Colon (tissue), 2 donors: ENCODE measurements at regions not wholly inside any gene's neighbourhood (a gene's known extent, or its start where the extent isn't known, plus 50 kb on each side); places are given as distances from the start of the nearest gene placed in this dataset.
"Not testable (repeated sequence)": the region's sequence is repeated elsewhere in the genome, so short reads cannot be mapped to it uniquely, and the experiment has no call there.

Experiments
- FAIRE-seq: peaks from 2 replicates; lab custom pipeline; 2012; peaks lifted over from hg19 to GRCh38; lab: Jason Lieb, UNC
- donor health status: control.
- donor health status: control.

DNA sequence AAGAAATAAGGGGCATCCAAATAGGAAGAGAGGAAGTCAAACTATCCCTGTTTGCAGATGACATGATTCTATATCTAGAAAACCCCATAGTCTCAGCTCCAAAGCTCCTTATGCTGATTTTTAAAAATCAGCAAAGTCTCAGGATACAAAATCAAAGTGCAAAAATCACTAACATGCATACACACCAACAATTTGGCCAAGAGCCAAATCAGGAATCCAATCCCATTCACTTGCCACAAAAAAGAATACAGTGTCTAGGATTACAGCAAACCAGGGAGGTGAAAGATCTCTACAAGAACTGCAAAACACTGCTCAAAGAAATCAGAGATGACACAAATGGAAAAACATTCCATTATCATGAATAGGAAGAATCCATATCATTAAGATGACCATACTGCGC is 155.8 kb upstream of the ARHGAP42 start:
- FAIRE-seq, result not testable (repeated sequence)

DNA sequence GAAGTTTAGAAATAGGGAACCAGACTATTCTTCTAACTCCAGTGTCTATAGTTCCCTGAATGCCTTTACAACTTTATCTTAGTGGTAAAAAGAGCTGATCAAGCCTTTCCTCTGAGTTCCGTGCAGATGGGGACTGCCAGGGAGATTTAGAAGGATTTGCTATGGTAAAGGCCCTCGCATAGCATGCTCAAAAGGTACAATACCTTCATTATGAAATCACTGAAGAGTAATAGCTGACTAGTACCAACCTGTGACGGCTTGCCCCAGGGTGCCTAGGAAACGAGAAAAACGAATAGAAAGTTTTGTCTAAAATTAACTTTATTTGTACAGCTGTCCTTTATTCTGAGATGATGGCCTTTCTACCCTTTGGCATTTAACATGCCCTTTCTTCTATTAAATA is 150.1 kb upstream of the ARHGAP42 start:
- no peak for FAIRE-seq

DNA sequence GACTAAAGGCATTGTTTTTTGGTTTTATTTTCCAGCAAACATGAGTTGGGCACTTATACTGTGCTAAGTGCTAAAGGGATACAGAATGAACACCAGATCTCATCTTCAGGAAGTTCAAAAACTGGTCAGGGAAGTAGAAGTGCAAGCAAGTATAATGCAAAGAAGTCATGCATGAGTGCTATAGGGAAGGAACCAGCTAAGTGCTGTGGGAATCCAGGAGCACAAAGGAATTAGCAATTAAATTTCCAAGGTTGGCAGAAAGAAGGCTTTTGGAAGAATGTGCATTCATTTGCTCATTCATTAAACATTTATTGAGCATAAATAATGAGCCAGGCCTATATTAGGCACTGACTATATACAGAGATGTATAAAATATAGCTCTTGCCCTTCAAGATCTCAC is 143.7 kb upstream of the ARHGAP42 start:
- FAIRE-seq, result no peak

DNA sequence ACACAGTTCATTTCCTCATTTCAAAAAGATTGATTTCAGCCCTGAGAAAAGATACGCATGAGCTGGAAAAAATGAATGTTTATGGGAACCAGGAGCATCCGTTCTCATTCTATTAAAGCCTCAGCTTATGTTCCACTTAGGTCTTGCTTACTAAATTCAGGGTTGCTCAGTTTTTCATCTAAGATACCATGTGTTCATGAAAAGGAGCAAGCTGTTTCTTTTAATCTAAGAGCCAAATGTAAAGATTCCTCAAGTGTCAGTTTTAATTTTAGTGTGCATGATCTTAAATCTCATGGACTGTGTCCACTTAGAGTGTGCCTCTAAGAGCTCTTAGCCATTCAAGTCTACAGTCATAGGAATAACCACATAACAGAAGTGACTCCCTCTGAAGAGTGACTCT is 141.5 kb upstream of the ARHGAP42 start:
- no peak for FAIRE-seq

- FAIRE-seq, result no peak
These were observed 141.1 kb upstream of the ARHGAP42 start for GRCh38 chr11:100545970-100546369.

- no peak for FAIRE-seq
These were observed 140.4 kb upstream of the ARHGAP42 start for GRCh38 chr11:100546714-100547113.

- FAIRE-seq, result no peak
These were observed 136.8 kb upstream of the ARHGAP42 start for GRCh38 chr11:100550298-100550697.

GRCh38 chr11:100550912-100551632 is 136.0 kb upstream of the ARHGAP42 start:
- no peak for FAIRE-seq

- FAIRE-seq, result no peak
These were observed 131.2 kb upstream of the ARHGAP42 start for GRCh38 chr11:100555931-100556330.

DNA sequence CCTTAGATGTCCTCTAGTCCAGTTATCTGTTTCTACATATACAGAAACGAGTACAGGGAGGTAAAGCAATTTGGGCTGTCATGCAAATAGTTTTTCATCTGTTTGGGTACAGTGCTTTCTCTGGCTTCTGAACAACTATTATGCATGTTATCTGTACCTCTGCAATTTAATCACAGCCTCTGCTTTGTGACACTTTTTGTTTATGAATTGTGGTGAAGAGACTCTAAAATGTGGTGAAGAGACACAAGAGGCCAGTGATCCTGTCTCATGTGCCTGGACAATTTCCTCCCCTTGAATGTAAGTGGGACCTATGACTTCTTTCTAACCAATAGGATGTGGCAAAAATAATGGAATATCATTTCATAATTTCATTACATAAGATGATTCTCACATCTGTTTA is 130.3 kb upstream of the ARHGAP42 start:
- no peak for FAIRE-seq

GRCh38 chr11:100557830-100558611 is 129.1 kb upstream of the ARHGAP42 start:
- no peak for FAIRE-seq

- FAIRE-seq, result no peak
These were observed 126.5 kb upstream of the ARHGAP42 start for GRCh38 chr11:100560606-100561005.

- no peak for FAIRE-seq
These were observed 125.8 kb upstream of the ARHGAP42 start for GRCh38 chr11:100561323-100561722.

GRCh38 chr11:100562128-100562527 is 125.0 kb upstream of the ARHGAP42 start:
- no peak for FAIRE-seq

- FAIRE-seq, result no peak
These were observed 123.4 kb upstream of the ARHGAP42 start for GRCh38 chr11:100563541-100564280.

GRCh38 chr11:100573911-100574513 is 113.1 kb upstream of the ARHGAP42 start:
- FAIRE-seq, result no peak

GRCh38 chr11:100574894-100575769 is 112.0 kb upstream of the ARHGAP42 start:
- FAIRE-seq, result no peak

DNA sequence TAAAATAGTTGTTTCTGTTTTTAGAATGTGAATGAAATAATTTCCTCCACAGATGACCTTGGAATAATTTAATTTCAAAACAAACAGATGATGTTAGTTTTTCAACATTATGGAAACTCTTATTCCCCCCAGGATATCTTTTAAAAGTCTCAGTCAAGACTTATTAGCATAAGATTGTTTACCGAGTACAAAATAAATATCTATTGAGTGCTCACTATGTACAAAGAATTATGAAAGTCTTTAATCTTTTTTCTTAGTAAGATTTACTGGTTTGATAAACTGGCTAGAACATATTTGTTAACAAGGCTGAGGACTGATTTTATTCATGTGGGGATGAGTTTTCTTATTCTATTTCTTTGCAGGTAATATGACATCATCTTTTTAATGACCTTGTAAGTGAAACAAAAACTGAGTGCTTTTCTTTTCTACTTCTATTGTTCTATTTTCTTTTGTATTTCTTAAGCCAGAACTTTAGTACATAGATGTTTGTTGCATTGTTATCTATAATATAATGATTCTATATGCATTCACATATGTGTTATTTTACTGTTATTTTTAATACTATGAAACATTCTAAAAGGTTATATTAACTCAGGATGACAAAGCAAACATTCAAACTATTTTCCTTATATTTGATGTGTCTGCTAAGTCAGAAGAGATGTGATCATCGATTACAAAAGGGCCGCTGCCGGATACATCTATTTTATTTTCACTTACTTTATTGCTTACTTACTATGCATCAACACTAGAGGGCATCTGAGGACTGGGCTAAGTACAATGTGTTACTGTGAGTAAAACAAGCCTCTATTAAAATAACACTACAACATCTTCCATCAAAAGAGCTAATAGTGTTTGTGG is 111.0 kb upstream of the ARHGAP42 start:
- no peak for FAIRE-seq

GRCh38 chr11:100576718-100577021 is 110.4 kb upstream of the ARHGAP42 start:
- FAIRE-seq, result peak; percentile 65

DNA sequence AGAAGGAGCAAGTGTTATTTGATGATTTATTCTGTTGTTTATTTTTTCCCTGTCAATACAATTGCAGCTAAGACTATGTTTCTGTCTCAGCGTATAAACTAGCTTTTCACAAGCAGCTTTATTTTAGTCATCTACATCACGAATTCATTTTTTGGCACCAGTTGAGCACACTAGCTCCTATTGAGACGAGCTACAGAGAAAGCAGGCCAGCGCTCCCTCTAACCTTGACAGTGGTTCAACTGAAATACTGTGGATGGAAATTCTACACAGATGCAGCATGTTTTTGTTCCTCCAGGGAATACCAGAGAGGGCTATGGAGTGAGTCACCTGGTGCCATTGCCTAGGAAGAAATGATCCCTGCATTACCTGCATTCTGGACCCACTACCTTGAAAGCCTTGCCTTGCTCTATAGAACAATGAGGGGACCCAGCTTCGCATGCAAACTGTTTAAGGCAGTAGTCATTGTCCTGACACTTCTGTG is 108.2 kb upstream of the ARHGAP42 start:
- FAIRE-seq, result no peak

GRCh38 chr11:100581318-100581717 is 105.8 kb upstream of the ARHGAP42 start:
- FAIRE-seq, result no peak
